ENCODE measurements at regions not wholly inside any gene's neighbourhood (a gene's known extent, or its start where the extent isn't known, plus 50 kb on each side); places are given as distances from the start of the nearest gene placed in this dataset.

- dilution Hi-C loops (cut with MboI; ENCODE audit: extremely low pct_ligation_motif_present, low sequenced_read_pairs) = no loop called here
- POLR2A ChIA-PET = no interaction called here
- no peaks in the 10 kb centered on the region for H4K20me1 ChIP-seq (replicated peaks; ENCODE audit: control insufficient read depth, extremely low read depth, insufficient read depth, low read length)
Measured at GRCh38 chr9:1201262-1201661, 151.1 kb downstream of the DMRT2 start.

GRCh38 chr9:1201901-1202300, 151.7 kb downstream of the DMRT2 start:
- Histone ChIP-seq H3K9ac (replicated peaks; ENCODE audit: extremely low read depth, insufficient read depth, low read length) (no peak overlapping the region), H3K9me1 (replicated peaks; ENCODE audit: control insufficient read depth, extremely low read depth, insufficient read depth, low read length) (no peaks in the 10 kb centered on the region), H3K4me2 (ENCODE audit: insufficient read depth, low read length) (no peak overlapping the region), H3K27me3 (ENCODE audit: control insufficient read depth in 2 of 2, insufficient read depth in 2 of 2, low read length in 2 of 2) (no peaks in the 10 kb centered on the region), H3K79me2 (ENCODE audit: control insufficient read depth, insufficient read depth, low read length) (no peaks in the 10 kb centered on the region), H3K4me3 (replicated peaks in 1 of 3; ENCODE audit: insufficient read depth in 1 of 3, low read depth in 1 of 3, low read length in 3 of 3) (no peak overlapping the region), H2AFZ (ENCODE audit: low read depth, low read length) (no peak overlapping the region), H3K36me3 (ENCODE audit: control insufficient read depth in 2 of 2, extremely low read depth in 1 of 2, insufficient read depth in 2 of 2, low read length in 2 of 2) (no peaks in the 10 kb centered on the region), H3K9me3 (replicated peaks; ENCODE audit: control insufficient read depth, insufficient read depth, low read length) (peaks cover 4% of the 10 kb centered on the region), H4K20me1 (replicated peaks; ENCODE audit: control insufficient read depth, extremely low read depth, insufficient read depth, low read length) (no peaks in the 10 kb centered on the region), H3K27ac (ENCODE audit: insufficient read depth, low read depth, low read length) (no peak overlapping the region), H3K4me1 (ENCODE audit: control insufficient read depth, extremely low read depth, insufficient read depth, low read length) (no peaks in the 10 kb centered on the region)
- no TSS peak for BruUV-seq (replicated peaks)
- intact Hi-C loops (cut with micrococcal nuclease) = no loop called here
- ChIA-PET POLR2A (no interaction called here), CTCF (no interaction called here)
- dilution Hi-C loops (cut with MboI; ENCODE audit: extremely low pct_ligation_motif_present, low sequenced_read_pairs) = no loop called here
- DNase-seq (ENCODE audit: low read depth, low spot score) (no peak), FAIRE-seq (no peak)
- no peak for TF ChIP-seq MYC (IDR thresholded peaks at IDR 0.05; ENCODE audit: low read depth, low read length)
- no peak for TF ChIP-seq POLR2AphosphoS5 (IDR thresholded peaks at IDR 0.05; ENCODE audit: insufficient read depth, low read depth, low read length)
- no peak for TF ChIP-seq FOS (IDR thresholded peaks at IDR 0.05; ENCODE audit: borderline replicate concordance, insufficient read depth, low read length)
- no peak for TF ChIP-seq JUN (IDR thresholded peaks at IDR 0.05; ENCODE audit: borderline replicate concordance, insufficient read depth, insufficient read length, low read depth)
- no peak for TF ChIP-seq POLR2A (IDR thresholded peaks at IDR 0.05; ENCODE audit: low read depth, low read length)
- TF ChIP-seq MAX (IDR thresholded peaks at IDR 0.05; ENCODE audit: insufficient read depth, insufficient read length) = no peak
- TF ChIP-seq CTCF (IDR thresholded peaks at IDR 0.05; ENCODE audit: extremely low read depth in 1 of 2, insufficient read depth in 1 of 2, low read depth in 1 of 2, low read length in 2 of 2) = no peak
- no peak for TF ChIP-seq EZH2 (IDR thresholded peaks at IDR 0.05; ENCODE audit: borderline replicate concordance, low read depth, low read length, severe bottlenecking)
- TF ChIP-seq GATA2 (IDR thresholded peaks at IDR 0.05; ENCODE audit: insufficient read depth, insufficient read length, low read depth, low read length) = no peak

More at GRCh38 chr9:1201262-1201661, 151.1 kb downstream of the DMRT2 start:
- Histone ChIP-seq H2AFZ (ENCODE audit: low read depth, low read length) (no peak overlapping the region), H3K36me3 (ENCODE audit: control insufficient read depth in 2 of 2, extremely low read depth in 1 of 2, insufficient read depth in 2 of 2, low read length in 2 of 2) (no peaks in the 10 kb centered on the region), H3K9me1 (replicated peaks; ENCODE audit: control insufficient read depth, extremely low read depth, insufficient read depth, low read length) (no peaks in the 10 kb centered on the region), H3K4me2 (ENCODE audit: insufficient read depth, low read length) (no peak overlapping the region), H3K27ac (ENCODE audit: insufficient read depth, low read depth, low read length) (no peak overlapping the region), H3K9me3 (replicated peaks; ENCODE audit: control insufficient read depth, insufficient read depth, low read length) (peaks cover 5% of the 10 kb centered on the region), H3K9ac (replicated peaks; ENCODE audit: extremely low read depth, insufficient read depth, low read length) (no peak overlapping the region), H3K4me3 (replicated peaks in 1 of 3; ENCODE audit: insufficient read depth in 1 of 3, low read depth in 1 of 3, low read length in 3 of 3) (no peak overlapping the region), H3K4me1 (ENCODE audit: control insufficient read depth, extremely low read depth, insufficient read depth, low read length) (no peaks in the 10 kb centered on the region), H3K79me2 (ENCODE audit: control insufficient read depth, insufficient read depth, low read length) (no peaks in the 10 kb centered on the region), H3K27me3 (ENCODE audit: control insufficient read depth in 2 of 2, insufficient read depth in 2 of 2, low read length in 2 of 2) (no peaks in the 10 kb centered on the region)
- TF ChIP-seq EZH2 (IDR thresholded peaks at IDR 0.05; ENCODE audit: borderline replicate concordance, low read depth, low read length, severe bottlenecking) (no peak), GATA2 (IDR thresholded peaks at IDR 0.05; ENCODE audit: insufficient read depth, insufficient read length, low read depth, low read length) (no peak)
- CTCF ChIA-PET = no interaction called here
- FAIRE-seq (no peak), DNase-seq (ENCODE audit: low read depth, low spot score) (no peak)
- intact Hi-C loops (cut with micrococcal nuclease) = no loop called here
- no TSS peak for BruUV-seq (replicated peaks)

All from endothelial cell of umbilical vein (primary cell).